Karpas-422 (cell line): ENCODE measurements at regions not wholly inside any gene's neighbourhood (a gene's known extent, or its start where the extent isn't known, plus 50 kb on each side); places are given as distances from the start of the nearest gene placed in this dataset.

Source experiments
- DNase-seq: peaks from one replicate; pipeline ENCODE4 v3.0.0-alpha.2; 2015
- H2AFZ ChIP-seq: fragments of 200-600 bp; sonication (generic); 2 replicates; pipeline ENCODE4 v1.6.1; 2014; ENCODE audit warnings: antibody characterized with exemption, low read length, mixed read lengths
- H3K27ac ChIP-seq: fragments of 200-600 bp; sonication (generic); 2 replicates; pipeline ENCODE4 v1.5.1; 2014; ENCODE audit warnings: mild to moderate bottlenecking, low read length, moderate library complexity
- H3K27me3 ChIP-seq: fragments of 200-600 bp; sonication (generic); 2 replicates; pipeline ENCODE4 v1.6.1; 2014; ENCODE audit warnings: low read length, mixed read lengths
- H3K36me3 ChIP-seq: fragments of 200-600 bp; sonication (generic); 2 replicates; pipeline ENCODE4 v1.6.1; 2014; ENCODE audit warnings: low read length, mixed read lengths; ENCODE audit not compliant: insufficient read depth
- H3K4me1 ChIP-seq: fragments of 200-600 bp; sonication (generic); 2 replicates; pipeline ENCODE4 v1.6.1; 2014; ENCODE audit warnings: mild to moderate bottlenecking, low read length, mixed read lengths
- H3K4me2 ChIP-seq: fragments of 200-600 bp; sonication (generic); 2 replicates; pipeline ENCODE4 v1.6.1; 2014; ENCODE audit warnings: low read length, low read depth, mild to moderate bottlenecking; ENCODE audit not compliant: poor library complexity, severe bottlenecking
- H3K4me3 ChIP-seq: fragments of 200-600 bp; sonication (generic); 2 replicates; pipeline ENCODE4 v1.5.1; 2014; ENCODE audit warnings: mild to moderate bottlenecking, antibody characterized with exemption, low read length, mixed read lengths
- H3K79me2 ChIP-seq: fragments of 200-600 bp; sonication (generic); 2 replicates; pipeline ENCODE4 v1.6.1; 2014; ENCODE audit warnings: mild to moderate bottlenecking, low read length, mixed read lengths
- H3K9ac ChIP-seq: fragments of 200-600 bp; sonication (generic); 2 replicates; pipeline ENCODE4 v1.6.0; 2014; ENCODE audit warnings: low read length
- H3K9me2 ChIP-seq: fragments of 200-600 bp; sonication (generic), shearing (Covaris generic); replicated peaks from 2 replicates; pipeline ENCODE4 v1.6.0; 2014; ENCODE audit warnings: mild to moderate bottlenecking, low read length, moderate library complexity; ENCODE audit not compliant: insufficient read depth
- H3K9me3 ChIP-seq: fragments of 300-700, 200-600 bp; sonication (generic); 2 replicates; pipeline ENCODE4 v1.6.1; 2014; ENCODE audit warnings: low read length, mixed read lengths
- H4K20me1 ChIP-seq: fragments of 200-600 bp; sonication (generic); 2 replicates; pipeline ENCODE4 v1.6.1; 2014; ENCODE audit warnings: mild to moderate bottlenecking, antibody characterized with exemption, low read length, low read depth; ENCODE audit not compliant: insufficient read depth

DNA sequence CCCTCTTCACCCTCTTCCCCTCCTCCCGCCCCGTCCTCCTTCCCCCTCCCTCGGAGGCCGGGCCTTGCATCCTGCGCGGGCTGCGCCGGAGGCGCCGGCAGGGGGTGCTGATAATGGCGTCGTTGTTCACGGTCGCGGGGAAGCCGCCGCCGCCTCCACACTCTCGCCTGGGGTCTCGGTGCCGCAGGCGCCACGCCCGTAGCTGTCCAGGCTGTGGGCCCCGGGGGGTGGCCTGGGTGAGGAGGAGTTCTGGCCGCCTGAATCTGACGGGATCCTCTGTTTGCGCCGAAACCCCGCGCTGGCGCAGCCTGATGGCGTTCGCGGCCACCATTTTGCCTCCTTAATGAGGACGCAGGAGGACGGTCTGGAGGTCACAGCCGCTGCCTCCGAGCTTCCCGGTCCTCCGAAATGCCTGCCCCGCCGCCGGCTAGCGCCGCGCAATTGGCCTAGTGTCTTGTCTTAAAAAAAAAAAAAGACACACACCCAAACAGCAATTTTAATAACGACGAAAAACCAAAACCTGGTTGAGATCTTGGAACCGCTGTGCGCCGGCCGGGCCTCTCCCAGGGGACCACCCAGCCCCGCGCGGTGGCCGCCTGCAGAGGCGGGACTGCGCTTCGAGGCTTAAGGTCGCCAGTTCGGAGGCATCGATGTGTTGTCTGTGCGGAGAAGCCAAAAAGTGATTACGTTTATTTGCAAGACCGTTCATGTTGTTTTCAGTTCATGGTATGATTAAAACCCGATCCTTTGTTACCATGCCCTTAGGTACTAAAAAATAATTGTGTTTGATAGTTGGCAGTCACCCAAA, 106.6 kb upstream of the HNRNPU start:
- Histone ChIP-seq H3K4me1 (peaks cover 19% of the 10 kb centered on the region), H3K4me2 (peak overlapping the region; percentile 97), H4K20me1 (no peaks in the 10 kb centered on the region), H3K9me3 (no peaks in the 10 kb centered on the region), H3K9me2 (no peaks in the 10 kb centered on the region), H3K27me3 (no peaks in the 10 kb centered on the region), H2AFZ (peak overlapping the region; percentile 73), H3K79me2 (no peaks in the 10 kb centered on the region), H3K9ac (peak overlapping the region; percentile 84), H3K36me3 (no peaks in the 10 kb centered on the region), H3K4me3 (peak overlapping the region; percentile 80), H3K27ac (peak overlapping the region; percentile 97)
- peak; percentile 97 for DNase-seq

DNA sequence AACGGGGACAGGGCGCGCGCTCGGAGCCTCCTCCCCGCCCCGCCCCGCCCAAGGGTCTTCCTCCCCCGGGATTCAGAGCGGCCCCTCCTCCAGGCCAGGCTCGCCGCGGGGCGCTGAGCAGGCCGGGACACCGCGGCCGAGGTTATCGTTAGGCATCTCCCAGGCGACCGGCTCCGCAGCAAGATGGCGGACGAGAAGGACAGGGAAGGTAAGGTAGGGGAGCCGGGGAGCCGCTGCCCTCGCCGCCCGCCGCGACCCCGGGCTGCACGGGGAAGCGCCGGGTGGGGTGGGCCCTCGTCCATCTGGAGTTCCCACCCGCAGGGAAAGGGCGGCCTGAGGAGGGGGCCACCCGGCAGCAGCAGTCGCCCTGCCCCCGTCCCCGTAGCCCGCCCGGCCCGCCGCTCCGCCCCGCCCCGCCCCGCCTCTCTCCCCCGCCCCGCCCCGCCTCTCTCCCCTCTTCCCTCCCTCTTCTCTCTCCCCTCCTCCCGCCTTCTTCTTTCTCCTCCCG, 105.9 kb upstream of the HNRNPU start:
- Histone ChIP-seq H3K27me3 (no peaks in the 10 kb centered on the region), H3K36me3 (no peaks in the 10 kb centered on the region), H3K4me1 (peaks cover 19% of the 10 kb centered on the region), H3K4me3 (peak overlapping the region; percentile 80), H3K9me2 (no peaks in the 10 kb centered on the region), H3K4me2 (peak overlapping the region; percentile 97), H3K9me3 (no peaks in the 10 kb centered on the region), H3K79me2 (no peaks in the 10 kb centered on the region), H3K27ac (peak overlapping the region; percentile 97), H2AFZ (peak overlapping the region; percentile 93; the same call in 1 of the 2 replicates), H3K9ac (peak overlapping the region; percentile 84), H4K20me1 (no peaks in the 10 kb centered on the region)
- DNase-seq = peak; percentile 80

DNA sequence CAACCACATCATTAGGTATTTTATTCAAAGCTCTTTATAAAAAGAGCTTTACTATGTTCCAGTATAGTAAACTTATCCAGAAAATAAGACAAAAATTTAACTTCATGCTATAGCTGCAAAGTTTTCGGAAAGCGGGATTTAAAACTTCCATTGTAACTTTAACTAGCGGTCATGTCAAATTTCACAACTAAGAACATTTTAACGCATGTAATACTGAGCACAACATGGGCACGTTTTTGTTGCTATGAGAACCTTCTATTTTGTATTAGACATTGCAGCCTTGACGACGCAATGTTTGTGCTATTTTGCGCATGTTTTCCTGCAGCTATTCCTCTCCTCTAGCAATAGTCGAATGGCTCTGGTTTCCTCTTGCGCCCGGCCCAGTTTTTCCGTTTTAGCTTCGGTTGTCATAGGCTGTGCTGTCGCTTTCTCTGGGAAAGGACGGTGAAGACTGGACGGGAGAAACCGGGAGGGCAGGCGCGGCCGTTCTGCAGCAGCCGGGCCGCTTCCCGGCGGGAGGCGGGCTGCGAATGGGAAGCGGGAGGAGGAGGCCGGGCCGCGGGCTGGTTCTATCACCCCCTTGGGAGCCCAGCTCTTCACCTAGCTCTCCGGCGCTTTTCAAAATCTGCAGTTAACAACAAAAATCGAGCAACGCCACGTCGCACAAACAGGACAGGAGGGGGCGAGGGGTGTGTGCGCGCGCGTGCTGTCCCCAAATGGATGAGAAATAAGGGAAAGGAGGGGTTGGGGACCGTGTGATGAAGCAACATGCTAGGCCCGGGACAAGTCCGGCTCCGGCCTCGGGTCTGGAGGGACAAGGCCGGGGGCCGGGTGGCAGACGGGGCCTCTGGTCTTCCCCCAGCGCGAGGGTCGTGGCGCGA, 105.3 kb upstream of the HNRNPU start:
- no peaks in the 10 kb centered on the region for H3K79me2 ChIP-seq
- peak overlapping the region; percentile 80 for H3K4me3 ChIP-seq
- H3K27ac ChIP-seq = peak overlapping the region; percentile 97
- H3K4me2 ChIP-seq = peak overlapping the region; percentile 97
- H3K9me3 ChIP-seq = no peaks in the 10 kb centered on the region
- no peaks in the 10 kb centered on the region for H4K20me1 ChIP-seq
- peak overlapping the region; percentile 84 for H3K9ac ChIP-seq
- H3K4me1 ChIP-seq = peaks cover 19% of the 10 kb centered on the region
- DNase-seq = peak; percentile 81
- no peaks in the 10 kb centered on the region for H3K9me2 ChIP-seq
- H3K27me3 ChIP-seq = no peaks in the 10 kb centered on the region
- H3K36me3 ChIP-seq = no peaks in the 10 kb centered on the region
- peak overlapping the region; percentile 93 for H2AFZ ChIP-seq

DNA sequence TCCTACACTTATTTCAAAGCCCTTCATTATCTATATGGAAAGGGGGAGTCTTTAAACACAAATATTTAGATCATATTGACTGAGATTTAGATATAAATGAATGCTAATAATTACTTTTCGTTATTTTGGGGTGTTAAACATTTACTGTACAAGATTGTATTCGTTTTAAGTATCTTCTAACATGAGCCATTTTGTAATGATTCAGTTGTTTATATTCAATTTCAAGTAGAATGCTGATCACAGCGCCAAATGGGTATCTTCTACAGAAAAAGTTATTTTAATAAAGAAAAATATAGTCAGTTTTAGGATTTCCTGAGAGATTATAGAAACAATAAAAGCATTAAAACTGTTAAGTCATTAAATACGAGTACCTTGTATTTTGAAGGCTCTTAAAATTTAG, 104.5 kb upstream of the HNRNPU start:
- Histone ChIP-seq H3K27ac (no peak overlapping the region), H3K4me2 (peak overlapping the region; percentile 97), H3K4me1 (peaks cover 19% of the 10 kb centered on the region), H3K27me3 (no peaks in the 10 kb centered on the region), H3K36me3 (no peaks in the 10 kb centered on the region), H3K9ac (no peak overlapping the region), H3K79me2 (no peaks in the 10 kb centered on the region), H2AFZ (no peak overlapping the region), H4K20me1 (no peaks in the 10 kb centered on the region), H3K9me3 (no peaks in the 10 kb centered on the region), H3K9me2 (no peaks in the 10 kb centered on the region), H3K4me3 (no peak overlapping the region)
- no peak for DNase-seq

DNA sequence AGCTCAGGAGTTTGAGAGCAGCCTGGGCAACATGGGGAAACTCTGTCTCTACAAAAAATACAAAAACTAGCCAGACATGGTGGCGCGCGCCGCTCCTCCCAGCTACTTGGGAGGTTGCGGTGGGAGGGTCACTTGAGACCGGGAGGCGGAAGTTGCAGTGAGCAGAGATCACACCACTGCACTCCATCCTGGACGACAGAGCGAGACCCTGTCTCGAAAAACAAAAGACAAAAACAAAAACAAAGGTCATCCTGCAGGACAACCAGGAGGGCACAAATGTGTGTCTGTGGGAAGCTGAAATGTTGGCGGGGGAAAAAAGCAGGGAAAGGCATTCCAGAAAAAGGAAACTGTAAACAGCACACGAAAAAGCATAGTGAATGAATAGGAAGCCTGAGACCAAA, 104.1 kb upstream of the HNRNPU start:
- no peaks in the 10 kb centered on the region for H3K9me2 ChIP-seq
- DNase-seq = no peak
- H3K36me3 ChIP-seq = no peaks in the 10 kb centered on the region
- no peak overlapping the region for H3K27ac ChIP-seq
- no peak overlapping the region for H3K9ac ChIP-seq
- no peak overlapping the region for H2AFZ ChIP-seq
- H3K9me3 ChIP-seq = no peaks in the 10 kb centered on the region
- H3K4me3 ChIP-seq = no peak overlapping the region
- H4K20me1 ChIP-seq = no peaks in the 10 kb centered on the region
- no peaks in the 10 kb centered on the region for H3K27me3 ChIP-seq
- H3K4me1 ChIP-seq = peaks cover 19% of the 10 kb centered on the region
- no peaks in the 10 kb centered on the region for H3K79me2 ChIP-seq
- no peak overlapping the region for H3K4me2 ChIP-seq

DNA sequence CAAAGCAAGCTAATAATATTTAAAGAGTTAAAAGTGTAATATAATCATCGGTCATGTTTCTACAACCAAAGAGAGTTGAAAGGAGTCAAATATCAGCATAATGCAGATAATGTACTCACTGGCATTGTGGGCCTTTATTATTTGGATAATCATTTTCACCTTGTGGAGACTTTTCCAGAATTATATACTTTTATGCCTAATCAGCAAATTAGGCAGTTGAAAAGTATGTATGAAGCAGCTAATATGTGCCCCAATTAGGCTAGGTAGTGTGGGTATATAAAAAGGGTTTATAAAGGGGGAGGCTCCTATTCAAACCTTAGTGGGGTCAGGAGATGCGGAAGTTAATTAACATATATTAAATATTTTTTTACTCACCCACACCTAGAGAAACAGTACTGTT, 102.8 kb upstream of the HNRNPU start:
- no peak for DNase-seq
- H3K27me3 ChIP-seq = no peaks in the 10 kb centered on the region
- H3K4me2 ChIP-seq = no peak overlapping the region
- no peaks in the 10 kb centered on the region for H3K9me3 ChIP-seq
- no peak overlapping the region for H3K9ac ChIP-seq
- H3K27ac ChIP-seq = no peak overlapping the region
- H4K20me1 ChIP-seq = no peaks in the 10 kb centered on the region
- H3K79me2 ChIP-seq = no peaks in the 10 kb centered on the region
- H2AFZ ChIP-seq = no peak overlapping the region
- no peaks in the 10 kb centered on the region for H3K9me2 ChIP-seq
- no peak overlapping the region for H3K4me3 ChIP-seq
- H3K4me1 ChIP-seq = peaks cover 19% of the 10 kb centered on the region
- no peaks in the 10 kb centered on the region for H3K36me3 ChIP-seq

DNA sequence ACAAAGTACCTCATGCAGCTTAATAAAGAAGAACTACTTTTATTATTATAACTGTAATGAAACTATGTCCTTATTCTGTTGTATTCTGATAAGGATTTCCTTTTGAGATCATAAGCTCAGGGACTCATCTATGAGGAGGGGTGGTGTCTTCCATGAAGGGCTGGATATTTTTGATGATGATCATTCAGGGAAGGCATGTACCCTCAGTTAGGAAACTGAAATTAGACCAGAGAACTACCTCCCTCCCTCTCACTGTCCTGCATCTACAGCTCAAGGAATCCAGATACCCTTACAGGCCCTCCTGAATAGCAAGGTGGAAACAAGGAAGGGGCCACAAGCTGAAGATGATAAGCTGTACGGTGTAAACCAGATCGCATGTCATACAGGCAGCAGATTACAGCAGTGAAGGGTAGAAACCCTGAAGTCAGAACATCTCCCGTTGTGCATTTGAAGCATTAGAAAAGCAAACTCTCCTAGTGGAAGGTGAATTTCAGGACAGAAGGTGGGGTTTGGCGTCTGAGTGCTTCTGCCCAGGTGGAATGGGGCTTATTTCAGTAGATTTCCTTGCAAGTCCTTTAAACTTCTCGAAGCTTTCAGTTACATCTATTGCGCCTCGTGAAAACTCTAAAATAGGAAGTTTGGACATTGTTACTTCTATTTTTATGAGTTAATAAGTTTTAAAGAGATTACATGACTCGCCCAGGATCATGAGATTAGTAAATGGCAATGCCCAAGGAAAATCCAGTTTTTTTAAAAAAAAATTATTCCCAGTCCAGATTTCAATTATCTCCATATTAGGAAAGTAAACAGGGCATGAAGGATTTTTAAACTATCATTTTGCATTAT, 101.1 kb upstream of the HNRNPU start:
- Histone ChIP-seq H3K27ac (no peak overlapping the region), H3K9me2 (no peaks in the 10 kb centered on the region), H4K20me1 (no peaks in the 10 kb centered on the region), H3K4me3 (no peak overlapping the region), H3K9ac (no peak overlapping the region), H3K4me2 (no peak overlapping the region), H3K36me3 (no peaks in the 10 kb centered on the region), H3K9me3 (no peaks in the 10 kb centered on the region), H3K4me1 (peaks cover 8% of the 10 kb centered on the region), H2AFZ (no peak overlapping the region), H3K27me3 (no peaks in the 10 kb centered on the region), H3K79me2 (no peaks in the 10 kb centered on the region)
- no peak for DNase-seq
